Activated T-cell treated with anti-CD3 and anti-CD28 coated beads, Interleukin-2, amount 50 U/mL, for 72 hours (primary cell): ENCODE measurements at regions not wholly inside any gene's neighbourhood (a gene's known extent, or its start where the extent isn't known, plus 50 kb on each side); places are given as distances from the start of the nearest gene placed in this dataset.
"Not testable (repeated sequence)": the region's sequence is repeated elsewhere in the genome, so short reads cannot be mapped to it uniquely, and the experiment has no call there.

Experiments
- ATAC-seq, 2 donors: fragments of 150-1000 bp; cut with Tn5 transposase; replicated peaks in 1 of 2; 2 replicates each; pipeline ENCODE4 v1.10.0; 2021; ENCODE audit warnings: moderate library complexity in 2 of 2, mild to moderate bottlenecking in 1 of 2
- DNase-seq, 2 donors: peaks; one replicate each; pipeline ENCODE4 v3.0.0; 2021 to 2022; ENCODE audit warnings: mixed read lengths in 1 of 2
- H3K27ac Mint-ChIP-seq: one replicate; pipeline ENCODE4 v1.8.0; 2022; ENCODE audit warnings: mild to moderate bottlenecking, moderate library complexity, mixed read lengths
- H3K27me3 Mint-ChIP-seq: one replicate; pipeline ENCODE4 v1.8.0; 2022; ENCODE audit warnings: low read depth, mixed read lengths
- H3K36me3 Mint-ChIP-seq, 2 donors: one replicate each; pipeline ENCODE4 v1.8.0; 2022; ENCODE audit warnings: mixed read lengths in 2 of 2, mild to moderate bottlenecking in 1 of 2; ENCODE audit not compliant: insufficient read depth in 2 of 2
- H3K4me1 Mint-ChIP-seq: one replicate; pipeline ENCODE4 v1.8.0; 2022; ENCODE audit warnings: low read depth, mixed read lengths
- H3K4me3 Mint-ChIP-seq, 2 donors: one replicate each; pipeline ENCODE4 v1.8.0; 2022; ENCODE audit warnings: mild to moderate bottlenecking in 2 of 2, mixed read lengths in 2 of 2, moderate library complexity in 2 of 2
- H3K9me3 Mint-ChIP-seq, 2 donors: one replicate each; pipeline ENCODE4 v1.8.0; 2022; ENCODE audit warnings: mixed read lengths in 2 of 2

DNA sequence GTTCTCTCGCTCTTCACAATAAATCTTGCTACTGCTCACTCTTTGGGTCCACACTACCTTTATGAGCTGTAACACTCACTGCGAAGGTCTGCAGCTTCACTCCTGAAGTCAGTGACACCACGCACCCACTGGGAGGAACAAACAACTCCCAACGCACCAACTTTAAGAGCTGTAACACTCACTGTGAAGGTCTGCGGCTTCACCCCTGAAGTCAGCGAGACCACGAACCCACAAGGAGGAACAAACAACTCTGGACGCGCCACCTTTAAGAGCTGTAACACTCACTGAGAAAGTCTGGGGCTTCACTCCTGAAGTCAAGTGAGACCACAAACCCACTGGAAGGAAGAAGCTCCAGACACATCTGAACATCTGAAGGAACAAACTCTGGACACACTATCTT, 89.5 kb upstream of the ITM2A start:
- ATAC-seq, H3K36me3 Mint-ChIP-seq, H3K27me3 Mint-ChIP-seq, H3K4me1 Mint-ChIP-seq, H3K9me3 Mint-ChIP-seq, H3K27ac Mint-ChIP-seq, H3K4me3 Mint-ChIP-seq: not testable (repeated sequence)
- peak in 1 of 2 donors; percentile 11 for DNase-seq

DNA sequence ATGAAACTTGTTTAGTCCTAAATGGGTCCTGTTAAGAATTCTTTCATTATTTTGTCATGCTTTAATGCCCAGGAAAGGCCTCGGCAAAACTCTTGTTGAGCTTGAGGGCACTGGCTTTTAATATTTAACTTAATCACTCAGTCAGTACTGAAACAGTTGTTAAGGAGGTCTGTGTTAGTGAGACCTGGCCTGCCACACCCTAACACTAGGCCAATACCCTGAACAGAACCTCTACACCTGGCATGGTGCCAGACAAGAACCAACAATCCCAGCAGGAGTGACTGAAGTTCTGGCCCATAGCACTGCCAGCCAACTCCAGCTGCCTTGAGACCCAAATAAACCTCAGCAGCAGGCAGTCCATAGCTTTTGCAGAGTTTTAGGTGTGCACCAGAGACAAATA, 85.7 kb upstream of the ITM2A start:
- H3K36me3 Mint-ChIP-seq = peaks cover 0 to 3% of the 10 kb centered on the region in 2 donors
- H3K4me3 Mint-ChIP-seq = no peak overlapping the region

DNA sequence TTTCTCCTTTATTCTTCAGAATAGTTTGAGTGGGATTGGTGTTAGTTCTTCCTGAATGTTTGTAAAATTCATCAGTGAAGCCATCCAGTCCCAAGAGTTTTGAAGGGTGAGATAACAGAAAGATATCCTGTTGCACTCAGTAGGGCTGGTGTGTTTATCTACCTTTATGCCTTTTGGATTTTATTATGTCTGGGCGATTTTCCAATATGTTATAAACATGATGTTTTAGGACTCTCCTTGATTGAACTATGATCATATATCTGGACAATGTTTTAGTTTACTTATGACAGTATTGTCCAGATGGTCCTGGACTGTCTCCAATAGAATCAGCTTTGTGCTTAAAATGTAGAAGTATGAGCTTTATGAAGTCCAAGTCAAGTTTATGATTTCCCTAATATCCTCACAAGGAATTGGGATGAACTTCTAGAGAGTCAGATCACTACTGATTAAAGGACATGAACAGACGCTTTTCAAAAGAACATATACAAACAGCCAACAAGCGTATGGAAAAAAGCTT, 77.6 kb upstream of the ITM2A start:
- Mint-ChIP-seq H3K27ac (no peak overlapping the region), H3K27me3 (peaks cover 6% of the 10 kb centered on the region), H3K9me3 (no peaks in the 10 kb centered on the region), H3K4me3 (no peak overlapping the region), H3K4me1 (no peaks in the 10 kb centered on the region), H3K36me3 (no peaks in the 10 kb centered on the region)
- DNase-seq (no peak), ATAC-seq (no peak)

More for the DNA sequence above, 85.7 kb upstream of the ITM2A start:
- DNase-seq (no peak), ATAC-seq (no peak)
- Mint-ChIP-seq H3K27ac (no peak overlapping the region), H3K27me3 (peaks cover 6% of the 10 kb centered on the region), H3K9me3 (no peaks in the 10 kb centered on the region), H3K4me1 (no peaks in the 10 kb centered on the region)

DNA sequence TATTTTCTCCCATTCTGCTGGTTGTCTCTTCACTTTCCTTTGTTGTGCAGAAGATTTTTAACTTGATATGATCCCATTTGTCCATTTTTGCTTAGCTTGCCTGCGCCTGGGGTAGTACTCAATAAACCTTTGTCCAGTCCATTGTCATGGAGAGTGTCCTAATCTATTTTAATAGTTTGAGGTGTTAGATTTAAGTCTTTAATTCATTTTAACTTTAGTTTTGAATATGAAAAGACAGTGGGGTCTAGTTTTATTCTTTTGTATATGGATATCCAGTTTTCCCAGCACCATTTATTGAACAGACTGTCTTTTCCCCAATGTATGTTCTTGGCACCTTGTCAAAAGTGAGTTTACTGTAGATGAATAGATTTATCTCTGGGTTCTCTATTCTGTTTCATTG, 76.0 kb upstream of the ITM2A start:
- Mint-ChIP-seq H3K27me3 (peaks cover 4% of the 10 kb centered on the region), H3K27ac (no peak overlapping the region), H3K4me1 (no peaks in the 10 kb centered on the region), H3K4me3 (no peak overlapping the region), H3K9me3 (no peaks in the 10 kb centered on the region), H3K36me3 (no peaks in the 10 kb centered on the region)
- DNase-seq (no peak), ATAC-seq (no peak)

DNA sequence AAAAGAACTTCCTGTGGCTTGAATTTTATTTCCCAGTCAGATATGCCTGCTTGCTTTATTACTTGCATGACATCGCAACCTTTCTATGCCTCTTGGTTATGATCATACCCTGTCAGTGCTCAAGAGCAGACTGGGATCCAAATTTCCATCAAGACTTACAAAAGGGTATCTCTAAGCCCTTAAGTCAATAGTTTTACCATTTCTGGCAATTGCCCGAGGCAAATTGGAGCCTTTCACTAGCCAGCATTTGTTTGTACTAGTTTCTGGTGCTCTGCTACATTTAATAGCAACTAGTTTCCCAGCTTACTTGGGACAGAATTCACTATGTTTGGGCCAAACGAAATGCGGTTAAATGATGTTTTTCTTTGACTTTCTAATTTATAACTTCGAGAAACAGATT, 73.2 kb upstream of the ITM2A start:
- Mint-ChIP-seq H3K4me1 (no peaks in the 10 kb centered on the region), H3K36me3 (no peaks in the 10 kb centered on the region), H3K27me3 (peaks cover 6% of the 10 kb centered on the region), H3K27ac (no peak overlapping the region), H3K9me3 (no peaks in the 10 kb centered on the region), H3K4me3 (no peak overlapping the region)
- ATAC-seq (no peak), DNase-seq (no peak)
